ENCODE measurements at regions not wholly inside any gene's neighbourhood (a gene's known extent, or its start where the extent isn't known, plus 50 kb on each side); places are given as distances from the start of the nearest gene placed in this dataset.
"Not testable (repeated sequence)": the region's sequence is repeated elsewhere in the genome, so short reads cannot be mapped to it uniquely, and the experiment has no call there.

DNA sequence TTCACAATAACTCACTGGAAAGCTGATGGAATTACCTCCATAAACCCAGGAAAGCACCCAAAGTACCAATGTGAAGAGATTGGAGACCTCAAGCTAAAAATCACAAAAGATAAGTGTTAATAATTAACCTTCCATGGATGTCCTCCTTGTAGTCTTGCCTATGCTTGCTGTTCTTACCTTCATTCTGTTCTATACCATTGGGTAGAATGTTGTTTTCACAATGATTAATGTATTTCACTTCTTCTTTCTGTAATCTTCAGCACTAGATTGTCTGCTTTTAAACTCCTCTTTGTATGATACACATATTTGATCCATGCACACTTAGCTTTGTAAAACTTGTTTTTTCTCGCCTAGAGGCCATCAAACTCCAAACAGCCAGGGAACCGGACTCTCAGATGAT lies 570.3 kb downstream of the RAPGEF2 start:
- no peak for DNase-seq

DNA sequence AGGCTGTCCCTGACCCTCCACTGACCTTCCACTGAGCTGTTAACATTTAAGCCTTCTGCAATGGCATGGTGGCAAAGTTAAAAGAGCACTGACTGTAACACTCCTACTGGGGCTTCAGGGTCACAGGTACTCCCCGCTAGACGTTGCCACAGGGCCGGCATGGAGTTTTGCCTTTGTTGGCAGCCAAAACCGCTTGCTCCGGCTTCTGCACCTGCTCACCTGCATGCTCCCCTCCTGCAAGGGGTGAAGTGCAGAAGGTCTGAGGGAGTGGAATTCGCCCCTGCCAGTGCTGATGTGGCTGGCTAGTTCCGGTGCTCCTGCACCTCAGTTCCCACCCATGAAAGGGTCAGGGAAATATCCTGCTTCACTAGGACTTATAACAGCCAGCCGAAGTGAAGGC lies 571.4 kb downstream of the RAPGEF2 start:
- no peak for DNase-seq

DNA sequence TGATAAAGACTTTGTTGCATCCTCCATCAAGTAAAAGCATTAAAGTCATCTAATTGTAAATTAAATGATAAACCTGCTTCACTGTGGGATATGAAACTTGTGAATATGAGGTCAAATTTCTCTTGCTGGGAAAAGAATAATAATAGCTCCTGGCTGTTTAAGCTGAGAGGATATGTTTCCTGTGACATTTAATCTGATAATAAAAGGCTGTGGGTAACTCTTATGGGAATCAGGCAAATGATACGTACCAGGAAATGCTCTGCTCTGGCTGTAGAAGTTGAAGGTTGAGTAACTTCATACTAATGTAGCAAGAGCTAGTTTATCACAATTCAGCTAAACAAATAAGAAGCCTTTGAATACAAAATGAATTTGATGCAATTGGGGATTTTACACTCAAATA lies 574.6 kb downstream of the RAPGEF2 start:
- DNase-seq = no peak

DNA sequence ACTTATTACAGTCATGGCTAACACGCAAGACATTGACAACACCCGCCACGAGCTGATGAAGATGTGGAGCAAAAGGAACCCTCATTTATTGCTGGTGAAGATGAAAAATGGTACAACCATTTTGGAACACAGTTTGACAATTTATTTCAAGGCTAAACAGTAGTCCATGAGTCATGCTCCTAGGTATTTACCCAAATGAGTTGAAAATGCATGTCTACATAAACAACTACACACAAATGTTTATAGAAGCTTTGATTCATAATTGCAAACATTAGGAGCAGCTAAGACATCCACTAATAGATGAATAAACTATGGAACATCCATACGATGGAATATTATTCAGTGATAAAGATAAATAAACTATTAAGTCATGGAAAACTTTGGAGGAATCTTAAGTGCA lies 580.1 kb downstream of the RAPGEF2 start:
- DNase-seq = no peak

DNA sequence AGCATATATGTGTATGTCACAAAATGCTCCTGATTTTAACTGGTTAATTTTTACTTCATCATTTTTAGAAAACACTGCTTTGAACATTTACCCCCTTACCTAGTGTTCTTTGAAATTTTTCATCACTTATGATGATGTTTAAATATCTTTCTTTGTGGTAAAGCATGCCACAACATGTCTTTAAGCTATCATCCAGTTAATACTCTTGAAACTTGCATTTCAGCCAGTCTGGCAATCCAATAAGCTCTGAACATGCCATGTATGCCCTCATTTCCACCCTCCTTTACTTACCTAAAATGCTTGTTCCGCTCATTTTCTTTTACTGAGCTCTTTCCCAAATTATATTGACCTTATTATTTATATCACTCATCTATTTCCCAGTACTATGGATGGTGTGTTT lies 581.2 kb downstream of the RAPGEF2 start:
- no peak for DNase-seq

DNA sequence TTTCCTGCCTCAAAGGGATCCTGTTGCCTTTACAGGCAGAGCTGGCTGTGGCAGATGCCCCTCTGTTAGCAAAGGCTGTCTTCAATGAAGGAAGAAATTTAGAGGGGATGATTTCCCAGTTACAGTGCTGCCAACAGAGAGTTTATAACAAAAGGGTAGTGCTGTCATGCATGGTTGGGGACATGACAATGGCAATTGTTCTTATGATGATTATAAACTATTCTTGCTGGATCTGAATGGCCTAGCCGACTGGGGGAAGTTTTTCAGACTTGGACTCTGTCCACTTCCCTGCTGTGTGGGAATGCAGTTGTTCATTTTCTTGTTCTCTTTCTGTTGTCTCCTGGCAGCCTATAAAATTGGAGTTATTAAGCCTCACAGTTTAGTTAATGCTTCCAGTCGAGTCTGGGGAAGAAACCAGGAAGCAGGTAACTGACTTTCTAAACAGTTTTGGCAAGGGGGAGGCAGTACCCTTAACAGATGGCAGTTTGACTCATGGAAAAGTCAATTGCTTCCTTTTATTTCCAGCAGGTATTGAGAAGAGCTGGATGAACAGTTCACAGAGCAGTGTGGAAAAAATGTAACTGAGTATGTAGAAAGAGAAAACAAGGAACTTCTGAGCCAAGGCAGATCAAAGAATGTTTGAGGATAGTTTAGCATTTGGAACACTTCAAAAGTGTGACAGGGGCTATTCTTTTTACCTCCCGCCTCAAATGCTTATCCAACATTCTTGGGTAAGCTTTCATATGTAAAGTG lies 582.6 kb downstream of the RAPGEF2 start:
- DNase-seq = no peak

DNA sequence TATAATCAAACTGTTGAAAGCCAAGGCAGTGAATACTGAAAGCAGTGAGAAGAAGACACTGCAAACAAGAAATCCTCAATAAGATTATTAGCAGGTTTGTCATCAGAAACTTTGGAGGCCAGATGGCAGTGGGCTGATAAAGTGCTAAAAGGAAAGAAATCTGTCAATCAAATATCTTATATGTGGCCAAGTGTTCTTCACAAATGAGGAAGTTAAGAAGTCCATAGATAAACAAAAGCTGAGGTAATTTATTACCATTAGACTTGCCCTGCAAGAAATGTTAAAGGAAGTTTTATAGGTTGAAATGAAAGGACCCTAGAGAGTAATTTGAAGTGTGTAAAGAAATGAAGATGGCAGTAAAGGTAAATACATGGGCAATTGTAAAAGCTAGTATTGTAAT lies 586.6 kb downstream of the RAPGEF2 start:
- no peak for DNase-seq

DNA sequence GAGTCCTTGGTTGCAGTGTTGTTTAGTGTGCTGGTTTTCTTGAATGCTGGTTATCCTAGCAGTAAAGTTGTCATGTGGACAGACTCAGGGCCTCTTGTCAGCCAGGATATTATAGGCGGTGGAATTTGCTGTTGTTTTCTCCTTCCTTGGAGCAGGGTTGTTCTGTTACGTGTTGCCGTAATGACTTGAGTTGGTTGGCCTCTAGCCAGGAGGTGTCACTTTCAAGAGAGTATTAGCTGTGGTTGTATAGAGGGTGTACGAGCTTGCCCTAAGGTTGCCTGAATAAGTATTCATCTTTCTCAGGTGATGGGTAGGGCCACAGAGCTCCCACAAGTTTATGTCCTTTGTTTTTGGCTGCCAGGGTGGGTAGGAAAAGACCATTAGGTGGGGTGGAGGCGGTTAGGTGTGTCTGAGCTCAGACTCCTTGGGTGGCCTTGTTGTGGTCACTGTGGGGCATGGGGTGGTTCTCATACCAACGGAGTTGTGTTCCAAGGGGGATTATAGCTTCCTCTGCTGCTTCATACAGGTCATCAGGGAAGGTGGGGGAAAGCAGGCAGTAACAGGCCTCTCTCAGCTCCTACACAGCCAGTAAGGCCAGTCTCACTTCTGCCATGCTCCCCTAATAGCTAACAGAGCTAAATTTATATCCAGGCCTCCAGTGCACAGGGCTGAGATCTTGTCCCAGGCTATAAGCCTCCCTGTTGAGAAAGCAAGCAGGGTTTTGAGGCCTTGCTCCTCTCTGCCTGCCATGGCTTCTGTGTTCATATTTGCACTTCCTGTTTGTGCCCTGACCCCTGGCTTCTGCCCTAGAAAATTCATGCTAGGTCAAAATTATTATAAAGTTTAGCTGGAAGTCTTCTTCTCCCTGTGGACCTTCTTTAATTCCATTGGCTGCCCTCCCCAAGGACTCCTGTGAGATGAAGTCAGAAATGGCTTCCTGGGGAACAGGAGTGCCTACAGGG lies 594.7 kb downstream of the RAPGEF2 start:
- DNase-seq = no peak

DNA sequence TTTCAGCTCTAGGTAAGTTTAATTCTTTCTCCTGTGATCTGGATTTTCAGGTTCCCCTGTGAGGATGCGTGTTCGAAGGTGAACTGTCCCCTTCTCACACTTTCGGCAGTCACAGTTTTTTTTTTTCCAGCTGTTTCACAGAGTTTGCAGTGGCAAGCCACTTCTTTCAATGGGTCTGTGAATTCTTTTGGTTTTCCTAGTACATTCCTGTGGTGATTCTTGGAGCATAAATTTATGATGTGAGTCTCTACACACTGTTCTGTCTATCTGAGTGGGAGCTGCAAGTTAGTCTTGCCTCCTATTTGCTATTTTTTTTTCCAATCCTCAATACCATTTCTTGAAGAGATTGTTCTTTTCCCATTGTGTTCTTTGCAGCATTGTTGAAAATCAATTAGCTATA lies 595.5 kb downstream of the RAPGEF2 start:
- no peak for DNase-seq

DNA sequence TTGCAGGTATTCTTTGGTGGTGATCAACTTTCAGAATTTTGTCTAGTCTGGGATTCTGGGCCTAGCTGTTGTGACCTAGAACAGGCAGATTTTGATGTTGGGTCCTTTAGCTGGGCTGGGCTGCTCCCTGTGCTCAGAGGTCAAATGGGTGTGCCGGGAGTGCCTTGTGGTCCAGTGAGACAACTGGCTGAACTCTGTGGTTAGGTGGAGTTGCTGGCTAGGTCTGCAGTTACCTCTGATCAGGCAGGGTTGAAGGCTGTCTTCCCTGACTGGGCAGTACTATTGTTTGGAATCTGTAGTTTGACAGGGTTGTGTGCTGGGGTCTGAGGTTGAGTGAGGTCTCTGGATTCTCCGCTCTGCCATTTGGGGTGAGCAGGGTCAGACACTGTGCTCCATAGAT lies 599.3 kb downstream of the RAPGEF2 start:
- no peak for DNase-seq

DNA sequence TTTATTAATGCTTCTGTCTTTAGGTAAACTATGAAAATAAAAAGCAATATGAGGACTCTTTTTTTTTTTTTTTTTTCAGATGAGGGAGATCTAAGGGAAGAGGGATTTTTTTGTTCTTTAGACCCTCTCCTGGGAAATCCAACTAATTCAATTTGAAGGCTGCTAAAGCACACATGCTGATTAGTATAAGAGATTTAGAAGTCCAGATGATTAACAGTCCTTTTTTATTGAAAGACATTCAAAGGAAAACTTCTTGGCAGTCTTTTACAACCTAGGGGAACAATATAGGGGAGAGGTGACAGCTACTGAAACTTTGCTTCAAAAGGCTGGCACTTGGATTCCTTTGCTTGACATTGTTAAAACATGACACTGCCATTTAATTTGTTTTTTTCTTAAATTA lies 602.5 kb downstream of the RAPGEF2 start:
- no peak for DNase-seq

DNA sequence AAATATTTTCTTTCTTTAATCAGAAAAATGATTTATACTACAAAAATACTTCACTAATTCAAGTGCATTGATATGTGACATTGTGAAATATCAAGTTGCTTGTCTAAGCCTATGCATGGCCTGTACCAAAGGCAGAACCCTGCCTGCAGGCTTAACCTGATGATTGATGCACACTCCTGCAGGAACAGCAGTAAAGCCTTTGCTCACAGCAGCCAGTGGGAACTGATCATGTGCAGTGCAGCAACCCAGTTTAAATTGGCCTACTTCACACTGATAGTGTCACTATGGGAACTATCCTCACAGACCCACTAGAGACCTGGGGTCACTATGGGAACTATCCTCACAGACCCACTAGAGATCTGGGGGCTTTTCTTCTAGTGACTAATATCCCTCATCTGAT lies 603.8 kb downstream of the RAPGEF2 start:
- DNase-seq = no peak

DNA sequence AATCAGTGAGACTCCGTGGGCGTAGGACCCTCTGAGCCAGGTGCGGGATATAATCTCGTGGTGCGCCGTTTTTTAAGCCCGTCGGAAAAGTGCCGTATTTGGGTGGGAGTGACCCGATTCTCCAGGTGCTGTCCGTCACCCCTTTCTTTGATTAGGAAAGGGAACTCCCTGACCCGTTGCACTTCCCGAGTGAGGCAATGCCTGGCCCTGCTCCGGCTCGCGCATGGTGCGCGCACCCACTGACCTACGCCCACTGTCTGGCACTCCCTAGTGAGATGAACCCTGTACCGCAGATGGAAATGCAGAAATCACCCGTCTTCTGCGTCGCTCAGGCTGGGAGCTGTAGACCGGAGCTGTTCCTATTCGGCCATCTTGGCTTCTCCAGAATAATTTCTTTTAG lies 612.3 kb downstream of the RAPGEF2 start:
- DNase-seq = not testable (repeated sequence)

DNA sequence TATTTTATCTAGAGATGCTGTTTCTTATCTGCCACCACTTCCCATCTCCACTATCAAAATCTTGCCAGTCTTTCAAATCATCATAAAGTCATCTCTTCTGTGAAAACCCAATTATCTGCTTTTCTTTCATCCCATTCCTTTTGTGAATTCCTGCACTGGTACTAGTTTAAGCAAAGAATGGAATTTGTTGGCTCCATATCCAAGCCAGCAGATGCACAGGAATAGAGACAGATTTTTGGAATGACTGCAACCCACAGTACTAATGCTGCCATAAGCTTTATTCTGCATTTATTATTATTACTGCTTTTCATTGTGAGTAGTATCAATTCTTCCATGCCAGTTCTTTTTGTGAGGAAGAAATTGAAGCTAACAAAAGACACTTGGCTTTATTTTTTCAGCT lies 616.7 kb downstream of the RAPGEF2 start:
- no peak for DNase-seq

DNA sequence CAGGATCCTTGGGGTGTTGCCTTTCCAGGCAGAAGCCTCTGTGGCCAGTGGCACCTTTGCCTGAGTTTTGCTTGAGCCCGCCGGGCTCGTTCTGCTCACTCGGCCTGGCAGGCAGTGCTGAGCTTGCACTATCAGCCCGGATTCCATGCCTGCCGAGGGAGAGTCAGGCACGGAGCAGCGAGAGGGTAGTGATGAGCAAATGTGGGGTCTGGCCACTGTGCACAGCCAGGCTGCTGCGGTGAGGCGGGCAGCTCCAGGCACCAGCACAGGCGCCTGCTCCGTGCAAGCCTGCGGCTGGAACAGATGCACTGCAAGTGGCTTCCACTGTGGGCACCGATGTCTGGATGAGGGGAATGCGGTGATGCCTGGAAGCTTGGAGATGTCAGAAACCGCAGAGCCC lies 619.2 kb downstream of the RAPGEF2 start:
- no peak for DNase-seq

DNA sequence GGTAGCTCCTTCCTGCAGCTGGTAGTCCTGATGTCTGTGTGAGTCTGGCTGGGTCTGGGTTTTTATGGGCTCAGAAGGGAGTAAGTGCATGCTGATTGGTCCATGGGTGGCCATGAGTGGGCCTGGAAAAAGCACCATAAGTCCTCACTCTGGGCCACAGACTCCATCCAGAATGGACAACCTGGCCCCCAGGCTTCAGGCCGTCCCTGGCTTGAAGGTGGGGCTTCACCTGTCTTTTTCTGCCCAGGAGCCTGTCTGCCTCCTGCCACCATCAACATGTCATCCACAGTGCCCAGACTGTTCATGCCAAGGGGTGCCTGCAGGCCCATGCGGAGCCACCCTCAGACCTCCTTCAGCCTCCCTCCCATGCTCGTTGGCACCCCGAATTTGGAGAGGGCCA lies 620.0 kb downstream of the RAPGEF2 start:
- no peak for DNase-seq

DNA sequence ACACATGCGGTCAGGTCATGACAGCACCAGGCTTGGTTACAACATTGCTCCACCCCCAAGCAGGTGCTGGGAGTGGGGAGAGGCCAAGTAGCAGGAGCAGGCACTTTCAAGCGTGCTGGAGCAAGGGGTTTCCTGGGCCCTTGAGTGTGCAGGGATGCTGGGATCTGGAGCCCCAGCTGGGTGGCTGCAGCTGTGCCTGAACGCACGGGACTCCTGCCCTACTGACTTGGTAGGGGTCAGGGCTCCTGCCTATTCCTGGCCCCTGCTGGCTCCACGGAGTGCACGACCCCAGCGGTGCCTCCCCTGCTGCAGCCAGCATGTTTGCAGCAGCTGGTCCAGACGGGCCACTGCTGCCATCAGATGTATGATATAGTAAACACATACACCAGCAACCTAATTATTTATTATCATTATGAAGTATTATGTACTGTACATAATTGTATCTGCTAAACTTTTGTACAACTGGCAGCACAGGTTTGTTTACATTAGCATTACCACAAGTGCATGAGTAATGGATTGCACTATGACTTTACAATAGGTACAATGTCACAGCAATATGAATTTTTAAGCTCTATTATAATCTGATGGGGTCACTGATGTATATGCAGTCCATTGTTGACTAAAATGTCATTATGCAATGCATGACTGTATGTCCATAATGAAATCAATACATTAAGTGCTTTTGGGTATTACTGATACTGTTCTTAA lies 620.6 kb downstream of the RAPGEF2 start:
- no peak for DNase-seq

DNA sequence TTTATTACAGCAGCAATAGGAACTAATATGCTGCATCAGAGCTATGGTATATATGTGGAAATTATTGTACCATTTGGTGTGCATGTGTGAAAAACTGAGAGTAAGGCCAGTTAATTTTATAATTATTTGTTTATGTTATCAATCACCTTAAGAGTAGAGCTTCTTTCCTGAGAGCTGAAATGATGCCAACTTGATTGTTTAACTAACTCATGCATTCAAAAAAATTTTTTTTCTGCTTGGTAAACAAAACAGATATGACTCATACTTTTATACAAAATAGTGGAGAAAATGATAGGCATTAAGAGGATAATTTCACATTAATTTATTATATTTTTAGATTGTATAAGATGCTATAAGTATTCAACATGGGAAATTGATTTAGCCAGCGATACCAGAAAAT lies 622.7 kb downstream of the RAPGEF2 start:
- DNase-seq = no peak

DNA sequence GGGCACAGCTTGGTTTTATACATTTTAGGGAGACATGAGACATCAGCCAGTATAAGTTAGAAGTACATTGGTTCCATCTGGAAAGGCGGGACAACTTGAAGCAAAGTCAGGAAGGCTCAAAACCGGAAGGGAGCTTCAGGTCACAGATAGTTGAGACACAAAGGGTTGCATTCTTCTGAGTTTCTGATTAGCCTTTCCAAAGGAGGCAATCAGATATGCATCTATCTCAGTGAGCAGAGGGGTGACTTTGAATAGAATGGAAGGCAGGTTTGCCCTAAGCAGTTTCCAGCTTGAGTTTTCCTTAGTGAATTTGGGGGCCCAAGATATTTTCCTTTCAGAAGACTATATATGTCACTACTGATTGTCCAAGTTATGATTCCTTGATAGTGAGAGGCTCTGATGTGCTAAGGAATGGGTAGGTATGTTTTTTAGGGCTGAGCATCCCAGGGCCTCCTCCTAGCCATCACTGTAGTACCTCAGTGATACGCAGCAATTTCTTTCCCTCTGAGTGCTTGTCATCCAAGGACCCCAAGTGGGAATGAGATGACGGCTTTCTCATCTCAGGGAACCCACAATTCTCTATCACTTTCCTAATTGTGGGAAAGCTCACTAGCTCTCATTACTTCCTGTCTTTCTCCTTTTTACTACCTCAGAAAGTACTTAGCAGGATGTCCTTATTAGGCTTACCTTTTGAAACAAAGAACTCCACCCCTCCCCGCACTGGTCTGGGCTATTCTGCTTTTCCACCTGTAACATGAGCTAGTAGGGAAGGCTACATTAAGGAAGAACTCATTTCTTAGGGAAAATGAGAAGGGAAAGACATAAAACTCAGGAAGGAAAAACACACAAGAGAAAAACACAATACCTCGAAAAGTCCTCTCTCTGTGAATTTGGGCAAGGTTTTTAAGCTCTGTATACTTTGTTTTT lies 632.7 kb downstream of the RAPGEF2 start:
- DNase-seq = no peak

DNA sequence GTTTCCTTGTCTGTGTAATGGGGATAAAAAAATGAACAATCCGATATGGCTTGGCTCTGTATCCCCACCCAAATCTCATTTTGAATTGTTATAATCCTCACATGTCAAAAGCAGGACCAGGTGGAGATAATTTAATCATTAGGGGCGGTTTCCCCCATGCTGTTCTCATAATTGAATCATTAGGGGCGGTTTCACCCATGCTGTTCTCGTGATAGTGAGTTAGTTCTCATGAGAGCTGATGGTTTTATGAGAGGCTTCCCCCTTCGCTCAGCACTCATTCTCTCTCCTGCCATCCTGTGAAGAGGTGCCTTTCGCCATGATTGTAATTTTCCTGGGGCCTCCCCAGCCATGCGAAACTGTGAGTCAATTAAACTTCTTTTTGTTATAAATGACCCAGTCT lies 633.5 kb downstream of the RAPGEF2 start:
- DNase-seq = no peak

DNA sequence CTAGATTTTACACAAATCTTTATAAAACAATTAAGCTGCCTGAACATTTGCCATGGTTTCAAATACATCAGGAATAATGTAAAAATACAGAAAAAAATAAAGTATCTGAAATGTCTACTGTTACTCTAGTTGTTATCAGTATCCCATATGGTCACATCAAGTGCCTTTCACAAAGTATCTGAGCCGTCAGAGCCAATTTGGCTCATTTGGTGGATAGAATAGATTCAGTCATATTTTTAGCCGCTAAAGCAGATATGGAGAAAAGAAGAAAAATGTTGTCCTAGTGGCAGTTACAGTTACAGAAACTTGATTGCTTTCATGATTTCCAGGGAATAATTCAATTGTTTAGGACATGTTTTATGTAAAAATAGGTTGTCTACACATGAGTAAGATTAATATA lies 641.1 kb downstream of the RAPGEF2 start:
- no peak for DNase-seq

DNA sequence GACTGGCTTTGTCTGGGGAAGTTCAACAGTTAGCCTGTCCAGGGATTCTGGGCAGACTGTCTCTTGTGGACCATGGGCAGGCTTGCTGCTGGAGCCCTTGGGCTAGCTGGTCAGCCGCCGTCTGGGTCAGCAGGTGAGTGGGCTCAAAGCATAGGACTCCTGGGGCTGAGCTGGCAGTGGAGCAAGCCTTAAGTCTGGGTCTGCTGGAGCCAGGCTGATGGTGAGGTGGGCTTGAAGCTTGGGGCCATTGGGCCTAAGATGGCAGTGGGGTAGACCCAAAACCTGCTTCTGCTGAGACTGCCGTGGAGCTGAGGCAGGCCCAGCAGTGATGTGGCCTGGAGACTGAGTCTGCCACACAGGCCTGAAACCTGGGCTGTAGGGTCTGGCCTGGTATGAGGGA lies 645.1 kb downstream of the RAPGEF2 start:
- no peak for DNase-seq
